ENCODE measurements at regions not wholly inside any gene's neighbourhood (a gene's known extent, or its start where the extent isn't known, plus 50 kb on each side); places are given as distances from the start of the nearest gene placed in this dataset.

DNA sequence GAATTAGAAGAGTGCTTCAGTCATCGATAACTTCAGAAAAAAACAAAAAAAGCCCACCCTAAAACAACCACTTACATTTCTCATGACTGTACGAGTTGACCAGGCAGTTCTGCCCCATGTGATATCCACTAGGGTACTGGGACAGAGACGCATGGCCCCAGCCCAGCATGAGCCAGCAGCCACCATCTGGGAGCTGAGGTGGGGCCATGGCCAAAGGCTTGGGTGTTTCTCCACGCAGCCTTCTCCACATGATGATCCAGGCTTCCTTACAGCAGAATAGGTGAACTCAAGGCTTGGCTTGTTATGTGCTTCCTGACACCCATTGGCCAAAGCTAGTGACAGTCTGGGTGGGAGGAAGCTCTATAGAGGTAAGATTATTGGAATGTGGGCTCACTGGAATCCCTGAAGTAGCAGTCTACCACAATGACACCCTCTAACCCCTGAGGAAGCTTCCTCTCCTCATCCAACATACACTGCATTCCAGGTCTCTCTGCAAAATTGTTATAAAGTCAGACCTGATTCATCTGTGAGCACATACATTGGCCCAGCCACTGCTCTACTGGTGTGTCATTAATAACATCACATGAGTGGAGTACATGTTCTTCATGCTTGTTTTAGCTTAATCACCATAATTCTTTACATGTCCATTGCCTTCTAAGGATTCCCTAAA lies 66.3 kb upstream of the NTPCR start:
- TF ChIP-seq CTCF (IDR thresholded peaks at IDR 0.05; ENCODE audit: poor library complexity) (no peak), EZH2 (IDR thresholded peaks at IDR 0.05; ENCODE audit: borderline replicate concordance) (no peak), EZH2phosphoT487 (IDR thresholded peaks at IDR 0.05; ENCODE audit: low read depth, severe bottlenecking, unreplicated experiment) (no peak)

Data from hepatocyte (in vitro differentiated cells).